ENCODE measurements at regions not wholly inside any gene's neighbourhood (a gene's known extent, or its start where the extent isn't known, plus 50 kb on each side); places are given as distances from the start of the nearest gene placed in this dataset.
"Not testable (repeated sequence)": the region's sequence is repeated elsewhere in the genome, so short reads cannot be mapped to it uniquely, and the experiment has no call there.

DNA sequence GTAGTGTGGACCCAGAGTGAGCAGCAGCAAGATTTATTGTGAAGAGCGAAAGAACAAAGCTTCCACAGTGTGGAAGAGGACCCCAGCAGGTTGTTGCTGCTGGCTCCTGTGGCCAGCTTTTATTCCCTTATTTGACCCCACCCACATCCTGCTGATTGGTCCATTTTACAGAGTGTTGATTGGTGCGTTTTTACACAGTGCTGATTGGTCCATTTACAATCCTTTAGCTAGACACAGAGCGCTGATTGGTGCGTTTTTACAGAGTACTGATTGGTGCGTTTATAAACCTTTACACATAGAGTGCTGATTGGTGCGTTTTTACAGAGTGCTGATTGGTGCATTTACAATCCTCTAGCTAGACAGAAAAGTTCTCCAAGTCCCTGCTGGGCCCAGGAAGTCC lies 109.5 kb upstream of the CHD6 start:
- SMC1A ChIA-PET (ENCODE audit: uncharacterized antibody, unreplicated experiment): interaction anchor here (1.0 kb wide), 1 partner anchor 11 kb away, joined by 3 read pairs; no protein-coding TSS in a partner anchor
- H3K9ac ChIP-seq (ENCODE audit: control insufficient read depth, insufficient read depth, low read length); DNase-seq (ENCODE audit: low read depth, low spot score); POLR2A ChIA-PET; H3K36me3 ChIP-seq (ENCODE audit: control insufficient read depth in 2 of 2, insufficient read depth in 2 of 2, low read length in 1 of 2); FAIRE-seq; H3K27ac ChIP-seq (ENCODE audit: control insufficient read depth, insufficient read depth); BruUV-seq (replicated peaks); intact Hi-C loops (cut with micrococcal nuclease; ENCODE audit: unreplicated experiment); CTCF ChIA-PET; H3K4me1 ChIP-seq (ENCODE audit: control insufficient read depth, insufficient read depth, low read length); H3K4me3 ChIP-seq; RAD21 ChIA-PET (ENCODE audit: unreplicated experiment); H3K9me3 ChIP-seq (replicated peaks; ENCODE audit: control insufficient read depth, insufficient read depth, low read length); H4K20me1 ChIP-seq (ENCODE audit: control insufficient read depth, insufficient read depth); H3K27me3 ChIP-seq (replicated peaks in 1 of 2; ENCODE audit: control insufficient read depth in 2 of 2, insufficient read depth in 2 of 2, low read length in 1 of 2); H2AFZ ChIP-seq (ENCODE audit: control insufficient read depth, low read depth, low read length); H3K4me2 ChIP-seq (ENCODE audit: control insufficient read depth, insufficient read depth); ATAC-seq; H3K79me2 ChIP-seq (ENCODE audit: control insufficient read depth, insufficient read depth, low read length): not testable (repeated sequence)
- TF ChIP-seq NFYB (IDR thresholded peaks at IDR 0.05; ENCODE audit: insufficient read depth, low read depth, low read length): peak; percentile 56; the same call in 1 of the 2 replicates
- in situ Hi-C loops (cut with MboI): loop anchor here (25.0 kb wide), 1 partner anchor 810 kb away; no protein-coding TSS in a partner anchor
- 44% methylated on average over 6 of the region's 6 CpGs for WGBS (ENCODE audit: insufficient coverage, insufficient replicate concordance, low lambda C conversion rate, missing lambda C conversion rate)

DNA sequence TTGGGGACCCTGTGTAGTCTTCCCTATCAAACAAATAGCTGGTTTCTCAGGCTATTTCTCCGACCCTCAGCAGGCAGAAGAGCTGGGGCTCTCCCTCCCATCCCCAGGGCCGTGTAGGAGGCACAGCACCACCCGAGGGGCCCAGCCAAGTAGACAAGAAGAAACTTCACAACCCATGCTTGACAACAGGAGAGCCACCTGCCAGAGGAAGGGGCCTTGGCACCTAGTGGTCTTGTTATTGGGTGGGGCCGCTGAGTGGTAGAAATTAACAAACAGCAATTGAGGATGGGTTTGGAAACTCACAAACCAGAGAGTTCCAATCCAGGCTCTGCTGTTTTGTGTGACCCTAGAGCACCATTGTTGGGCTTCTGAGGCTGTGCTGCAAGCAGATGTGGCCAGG lies 108.5 kb upstream of the CHD6 start:
- intact Hi-C loops (cut with micrococcal nuclease; ENCODE audit: unreplicated experiment): no loop called here
- CTCF ChIA-PET: interaction anchor here (1.4 kb wide), 1 partner anchor 8 kb away, joined by 5 read pairs; no protein-coding TSS in a partner anchor

More for the DNA sequence above, 108.5 kb upstream of the CHD6 start:
- Histone ChIP-seq H3K4me2 (ENCODE audit: control insufficient read depth, insufficient read depth) (no peak overlapping the region), H3K27me3 (replicated peaks in 1 of 2; ENCODE audit: control insufficient read depth in 2 of 2, insufficient read depth in 2 of 2, low read length in 1 of 2) (no peaks in the 10 kb centered on the region; a peak in 1 of 4 replicates), H3K79me2 (ENCODE audit: control insufficient read depth, insufficient read depth, low read length) (no peaks in the 10 kb centered on the region), H3K9ac (ENCODE audit: control insufficient read depth, insufficient read depth, low read length) (no peak overlapping the region), H3K4me3 (no peak overlapping the region), H3K27ac (ENCODE audit: control insufficient read depth, insufficient read depth) (no peak overlapping the region), H2AFZ (ENCODE audit: control insufficient read depth, low read depth, low read length) (no peak overlapping the region), H3K4me1 (ENCODE audit: control insufficient read depth, insufficient read depth, low read length) (no peaks in the 10 kb centered on the region), H3K36me3 (ENCODE audit: control insufficient read depth in 2 of 2, insufficient read depth in 2 of 2, low read length in 1 of 2) (no peaks in the 10 kb centered on the region), H4K20me1 (ENCODE audit: control insufficient read depth, insufficient read depth) (no peaks in the 10 kb centered on the region), H3K9me3 (replicated peaks; ENCODE audit: control insufficient read depth, insufficient read depth, low read length) (no peaks in the 10 kb centered on the region)
- no peak for ATAC-seq
- no peak for TF ChIP-seq ZZZ3 (IDR thresholded peaks at IDR 0.05; ENCODE audit: control insufficient read depth, insufficient read length, low read depth)
- no peak for TF ChIP-seq CBX3 (IDR thresholded peaks at IDR 0.05; ENCODE audit: borderline replicate concordance, low read depth)
- SMC1A ChIA-PET (ENCODE audit: uncharacterized antibody, unreplicated experiment): no interaction called here
- BruUV-seq (replicated peaks): no TSS peak
- POLR2A ChIA-PET: no interaction called here
- FAIRE-seq: no peak
- WGBS (ENCODE audit: insufficient coverage, insufficient replicate concordance, low lambda C conversion rate, missing lambda C conversion rate): 7% methylated on average over 4 of the region's 4 CpGs
- no peak for DNase-seq (ENCODE audit: low read depth, low spot score)
- in situ Hi-C loops (cut with MboI): loop anchor here (25.0 kb wide), 1 partner anchor 811 kb away; no protein-coding TSS in a partner anchor
- RAD21 ChIA-PET (ENCODE audit: unreplicated experiment): no interaction called here
